GM21723 (cell line): ENCODE measurements at regions not wholly inside any gene's neighbourhood (a gene's known extent, or its start where the extent isn't known, plus 50 kb on each side); places are given as distances from the start of the nearest gene placed in this dataset.

Experiments used
- ATAC-seq: cut with Tn5 transposase; IDR thresholded peaks from one replicate; pipeline ENCODE4 v1.9.1; 2021; ENCODE audit warnings: mild to moderate bottlenecking, moderate library complexity; ENCODE audit not compliant: unreplicated experiment

DNA sequence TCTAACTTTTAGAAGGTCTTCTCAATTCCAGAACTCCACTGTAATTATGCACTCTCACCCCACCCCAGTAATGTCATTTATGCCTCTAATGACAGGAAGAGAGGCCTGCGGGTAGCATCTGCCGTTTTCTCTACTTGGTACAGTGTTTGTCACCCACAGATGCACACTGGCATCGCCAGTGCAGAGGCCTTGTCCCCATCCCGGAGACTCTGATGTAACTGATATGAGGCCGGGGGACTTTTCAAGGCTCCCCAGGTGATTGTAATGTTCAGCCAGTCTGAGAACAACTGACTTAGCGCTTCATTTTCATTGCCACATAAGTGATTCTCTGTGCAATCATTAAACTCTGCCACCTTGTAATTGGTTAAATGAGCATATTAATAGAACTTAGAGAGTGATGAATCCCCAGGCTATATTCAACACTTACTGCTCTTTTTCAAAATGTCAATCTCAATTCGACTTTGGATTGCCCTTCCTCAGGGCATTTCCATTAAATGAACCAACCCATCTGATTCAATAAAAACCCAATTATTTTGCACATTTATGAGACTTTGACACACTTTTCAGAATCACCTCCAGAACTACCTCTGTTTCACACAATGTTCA lies 113.2 kb downstream of the HERPUD2 start:
- ATAC-seq, result no peak

DNA sequence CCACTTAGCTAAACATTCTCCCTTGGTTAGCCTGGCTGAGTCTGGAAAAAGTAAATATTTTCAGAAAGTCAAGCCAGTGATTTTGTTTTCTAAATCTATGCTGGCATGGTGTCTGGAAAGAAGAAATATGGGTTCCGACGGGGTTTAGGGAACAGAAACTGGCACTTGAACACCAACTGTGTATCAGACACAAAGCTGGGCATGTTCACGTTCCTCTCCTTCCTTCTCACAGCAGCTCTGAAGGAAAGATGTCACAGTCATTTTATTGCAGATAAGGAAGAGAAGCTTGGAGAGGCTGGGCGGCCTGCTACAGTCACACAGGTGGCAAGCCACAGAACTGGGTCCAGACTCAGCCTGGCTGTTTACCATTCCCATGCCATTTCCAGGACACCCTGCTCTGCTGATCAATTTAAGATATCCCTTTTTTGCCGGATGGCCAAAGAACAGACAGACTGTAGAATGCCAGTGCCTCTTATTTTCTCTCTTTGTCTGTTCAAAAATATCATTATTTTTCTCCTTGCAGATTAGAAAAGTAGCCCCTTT lies 118.8 kb downstream of the HERPUD2 start:
- no peak for ATAC-seq

DNA sequence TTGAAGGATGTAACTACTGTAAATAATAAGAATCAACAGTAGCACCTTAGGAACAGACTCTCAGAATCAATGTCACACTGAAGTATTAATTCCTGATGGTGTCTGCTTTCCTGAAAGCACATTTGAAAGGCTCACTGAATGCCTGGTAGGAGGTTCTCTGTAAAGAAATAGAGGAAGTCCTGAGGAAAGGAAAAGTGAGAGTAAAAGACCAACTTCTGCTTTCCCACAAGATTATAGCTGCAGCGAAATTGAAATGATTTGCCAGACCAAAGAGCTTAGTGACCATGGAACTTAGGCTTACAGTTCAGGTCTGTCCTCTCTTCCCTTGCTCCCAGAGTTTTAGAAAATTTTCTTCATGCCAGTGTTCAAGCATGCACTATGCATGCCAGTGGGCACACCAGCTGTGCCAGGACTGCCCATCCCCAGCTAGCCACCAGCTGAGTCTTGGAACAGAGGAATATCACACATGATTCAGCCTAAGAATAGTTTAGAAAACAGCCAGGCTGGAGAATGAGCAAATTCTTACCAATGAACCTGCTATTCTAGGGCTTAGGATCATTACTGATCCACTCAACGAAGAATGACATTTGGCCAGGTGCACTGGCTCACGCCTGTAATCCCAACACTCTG lies 123.2 kb downstream of the HERPUD2 start:
- ATAC-seq, result no peak

DNA sequence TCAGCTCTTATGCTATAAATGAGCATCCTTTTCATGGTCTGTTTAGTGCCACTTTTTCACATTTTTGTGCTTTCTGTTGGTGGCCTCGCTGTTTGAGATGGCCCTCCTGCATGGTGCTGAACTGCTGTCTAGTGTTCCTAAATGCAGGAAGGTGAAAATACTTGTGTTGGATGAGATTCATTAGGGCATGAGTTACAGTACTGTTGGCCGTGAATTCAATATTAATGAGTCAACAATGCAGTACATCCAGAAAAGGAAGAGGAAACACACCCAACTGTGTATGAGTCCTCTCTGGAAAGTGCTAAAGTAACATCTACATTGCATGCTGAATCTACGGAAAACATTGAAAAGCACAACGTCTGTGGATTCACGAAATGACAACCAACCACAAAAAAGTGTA lies 124.0 kb downstream of the HERPUD2 start:
- no peak for ATAC-seq

DNA sequence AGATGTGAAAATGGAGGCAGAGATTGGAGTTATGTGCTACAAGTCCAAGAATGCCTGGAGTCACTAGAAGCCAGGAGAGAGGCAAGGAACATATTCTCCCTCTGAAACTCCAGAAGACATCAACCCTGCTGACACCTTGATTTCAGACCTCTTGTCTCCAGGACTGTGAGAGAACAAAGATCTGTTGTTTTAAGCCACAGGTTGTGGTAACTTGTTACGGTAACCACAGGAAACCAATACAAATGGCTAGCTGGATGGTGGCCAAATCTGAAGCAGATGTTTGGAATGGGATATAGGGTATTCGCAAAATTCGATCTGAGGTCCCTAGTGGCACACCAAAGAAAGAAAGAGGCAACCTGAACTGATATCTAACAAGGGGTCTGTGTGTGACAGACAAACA lies 129.0 kb downstream of the HERPUD2 start:
- ATAC-seq, result no peak

DNA sequence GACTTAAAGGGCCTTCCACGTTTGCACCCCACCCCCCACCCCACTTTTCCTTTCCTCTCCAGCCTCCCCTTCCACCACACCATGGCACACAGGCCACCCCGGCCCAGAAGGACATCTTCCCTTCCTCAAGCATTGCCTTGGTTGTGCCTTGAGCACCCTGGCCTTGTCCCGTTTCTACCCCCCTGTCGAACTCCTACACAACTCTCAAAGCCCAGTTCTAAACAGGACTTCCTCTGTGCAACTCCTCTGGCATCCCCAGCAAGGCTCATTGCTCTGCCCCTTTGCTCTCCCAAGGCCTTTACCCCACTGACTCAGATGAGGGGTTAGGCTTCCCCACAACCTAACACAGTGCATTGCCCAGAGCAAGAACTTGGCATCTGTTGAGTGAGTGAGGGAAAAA lies 136.1 kb downstream of the HERPUD2 start:
- ATAC-seq, result no peak

DNA sequence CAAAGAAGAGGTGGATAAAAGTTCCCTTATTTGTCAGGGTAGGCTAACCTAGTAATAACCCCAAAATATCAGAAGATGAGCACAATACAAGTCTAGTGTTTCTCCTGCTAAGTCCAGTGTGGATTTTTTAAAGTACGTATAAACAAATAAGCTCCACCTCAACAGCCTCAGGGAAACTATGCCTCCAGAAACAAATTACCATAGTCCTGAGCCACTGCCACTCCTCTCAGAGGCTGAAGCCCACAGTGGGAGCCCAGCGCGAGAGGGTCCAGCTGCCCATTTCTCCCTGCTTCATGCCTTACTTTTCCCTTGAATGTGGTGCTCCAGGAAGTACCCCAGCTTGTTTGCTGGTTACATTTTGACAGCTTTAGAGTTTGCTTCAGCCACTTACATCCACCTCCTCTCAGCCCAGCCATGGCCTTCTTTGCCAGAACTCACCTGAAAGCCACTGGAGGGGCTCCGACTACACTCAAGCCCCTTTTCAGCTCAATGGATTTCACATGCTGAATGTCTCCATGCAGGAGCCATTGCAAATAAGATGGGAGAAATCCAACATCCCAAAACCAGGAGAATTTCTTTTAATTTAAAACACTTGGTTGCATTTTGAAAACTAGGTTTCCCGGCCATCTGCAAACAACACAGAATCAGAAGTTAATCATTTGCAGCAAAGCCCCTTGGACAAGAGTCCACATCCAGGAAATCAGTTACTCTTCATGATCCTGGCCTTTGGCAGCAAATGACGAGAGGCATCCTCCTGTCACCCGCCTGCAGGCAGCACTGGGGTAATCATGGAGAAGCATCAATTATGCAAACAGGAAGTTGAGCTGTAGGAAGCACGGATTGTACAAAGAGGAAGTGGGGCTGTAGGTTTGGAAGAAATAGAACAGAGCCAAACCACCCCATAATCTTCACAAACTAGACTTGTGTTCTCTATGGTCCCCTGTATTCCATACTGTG lies 138.1 kb downstream of the HERPUD2 start:
- ATAC-seq, result no peak

DNA sequence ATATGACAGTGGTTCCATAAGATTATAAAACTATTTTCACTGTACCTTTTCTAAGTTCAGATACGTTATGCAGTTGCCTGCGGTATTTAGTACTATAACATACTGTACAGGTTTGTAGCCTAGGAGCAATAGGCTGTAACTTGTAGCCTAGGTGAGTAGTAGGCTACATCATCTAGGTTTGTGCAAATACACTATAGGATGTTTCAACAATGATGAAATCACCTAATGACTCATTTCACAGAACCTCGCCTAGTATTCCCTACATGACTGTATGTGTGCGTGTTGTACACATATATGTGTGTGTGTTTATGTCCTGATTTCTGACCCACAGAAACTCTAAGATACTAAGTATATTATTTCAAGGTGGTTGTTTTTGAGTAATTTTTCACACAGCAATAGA lies 139.0 kb downstream of the HERPUD2 start:
- no peak for ATAC-seq

DNA sequence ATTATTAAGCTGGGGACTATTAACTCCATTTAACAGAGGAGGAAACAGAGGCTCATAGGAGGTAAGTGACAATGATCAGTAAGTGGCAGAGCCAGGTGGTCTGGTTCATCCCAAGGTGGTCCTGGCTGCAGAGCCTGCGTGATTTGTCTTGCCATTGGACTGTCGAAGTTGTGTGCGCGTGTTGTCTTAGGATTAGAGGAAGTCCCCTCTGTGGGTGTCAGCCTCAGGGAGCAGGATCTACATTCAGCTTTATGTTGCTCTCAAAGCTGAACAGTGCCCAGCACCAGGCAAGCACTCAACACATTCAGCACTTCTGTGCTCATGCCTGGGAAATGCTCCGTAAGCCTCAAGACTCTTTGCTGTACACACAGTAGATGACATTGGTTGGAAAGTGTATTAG lies 139.5 kb downstream of the HERPUD2 start:
- no peak for ATAC-seq

DNA sequence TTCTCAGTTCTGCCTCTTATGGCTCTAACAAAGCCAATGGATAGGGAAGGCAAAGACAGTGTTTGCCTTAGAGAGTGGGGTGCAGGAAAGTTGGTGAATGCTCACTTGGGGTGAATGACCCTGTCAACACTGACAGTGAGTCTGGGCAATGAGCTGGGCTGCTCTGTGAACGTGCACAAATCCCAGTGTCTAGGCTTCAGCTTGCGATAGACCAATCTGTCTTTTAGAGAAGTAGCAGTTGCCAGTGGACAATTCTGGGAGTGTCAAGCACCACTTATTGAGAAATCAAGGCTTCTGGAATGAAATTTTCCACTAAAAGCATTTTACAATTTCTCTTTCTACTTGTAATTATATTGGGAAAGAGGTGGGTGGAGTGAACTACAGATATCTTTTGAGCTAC lies 141.4 kb downstream of the HERPUD2 start:
- ATAC-seq, result no peak

DNA sequence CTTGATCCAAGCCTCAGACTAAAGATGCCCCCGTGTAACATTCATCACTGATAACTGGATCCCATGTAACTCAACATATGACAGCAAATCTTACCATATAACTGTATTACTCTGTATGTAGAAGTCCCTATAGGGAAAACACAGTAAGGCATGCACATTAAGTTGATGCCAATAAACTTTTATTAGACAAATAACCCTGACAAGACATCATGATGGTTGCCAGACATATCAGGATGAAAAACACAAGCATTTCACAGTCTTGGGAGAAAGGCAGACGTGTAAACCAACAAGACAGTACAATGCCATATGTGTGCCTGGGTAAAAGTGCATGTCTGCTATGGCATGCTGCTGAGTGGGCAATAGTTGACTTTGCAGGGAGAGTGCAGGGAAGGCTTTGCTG lies 142.2 kb downstream of the HERPUD2 start:
- ATAC-seq, result no peak

DNA sequence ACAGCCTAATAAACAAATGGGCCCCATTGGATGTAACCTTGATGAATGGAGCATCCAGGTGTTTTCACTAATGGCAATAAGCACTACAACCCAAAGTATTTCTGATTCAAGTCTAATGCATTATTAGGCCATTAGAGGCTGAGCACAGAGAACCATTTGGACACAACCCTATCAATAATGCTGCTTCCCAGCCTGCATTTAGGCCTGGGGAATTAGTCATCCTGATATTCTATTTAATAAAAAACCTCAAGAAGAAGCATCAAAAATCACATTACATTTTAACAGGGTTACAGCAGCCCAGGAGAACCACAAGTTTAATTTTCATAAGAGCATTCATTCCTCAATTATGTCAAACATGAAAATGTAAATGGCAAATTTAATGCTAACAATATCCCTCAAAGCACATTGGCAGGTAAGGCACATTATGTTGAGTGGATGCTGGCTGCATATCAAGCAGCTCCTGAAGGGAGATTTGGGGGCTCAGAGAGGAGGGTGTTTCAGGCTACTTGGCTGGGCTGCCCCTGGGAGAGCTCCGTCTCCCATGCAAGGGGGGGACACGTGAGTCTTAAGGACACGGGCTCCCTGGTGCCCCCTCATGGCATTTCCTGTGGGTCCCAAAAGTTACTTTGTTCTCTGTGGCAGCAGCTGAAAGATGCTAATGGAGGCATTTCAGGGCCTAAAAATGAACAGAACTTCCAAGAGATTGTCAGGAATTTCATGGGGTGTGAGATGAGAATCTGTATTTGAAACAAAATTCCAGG lies 143.4 kb downstream of the HERPUD2 start:
- ATAC-seq, result no peak

DNA sequence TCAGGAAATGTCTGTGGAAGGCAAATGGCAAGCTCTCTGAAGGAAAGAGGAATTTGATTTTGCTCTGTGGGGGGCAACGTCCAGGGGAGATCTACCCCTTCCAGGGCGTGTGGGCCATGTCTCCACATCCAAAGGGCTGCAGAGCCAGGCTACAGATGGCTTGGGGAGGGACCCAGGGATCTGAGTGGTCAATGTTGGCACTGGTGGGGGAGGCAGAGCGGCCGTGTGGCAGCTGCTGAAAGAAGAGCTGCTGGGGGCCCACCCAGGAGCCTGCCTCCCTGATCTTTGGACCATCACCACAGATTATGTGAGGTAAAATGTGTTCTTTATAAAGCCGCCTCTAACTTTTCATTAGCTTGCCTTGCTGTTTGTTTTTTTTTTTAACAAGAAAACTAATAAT lies 144.1 kb downstream of the HERPUD2 start:
- no peak for ATAC-seq

DNA sequence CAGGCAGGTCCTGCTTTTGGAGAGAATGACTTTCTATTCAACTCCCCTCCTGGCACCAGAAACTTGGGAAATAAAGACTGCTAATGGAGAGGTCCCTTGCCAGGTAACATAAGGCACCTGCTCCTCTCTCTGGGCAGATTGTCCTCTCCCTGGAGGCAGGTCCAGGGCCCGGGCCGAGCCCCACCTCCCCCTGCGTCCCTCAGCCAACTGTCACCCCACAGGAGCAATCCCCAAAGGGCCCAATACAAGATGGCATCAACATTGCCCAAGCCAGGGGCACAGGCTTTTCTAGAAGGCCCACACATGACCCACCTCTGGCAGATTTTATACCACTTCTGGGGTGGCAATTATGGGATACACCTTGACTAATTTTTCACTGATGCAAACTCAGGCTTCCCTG lies 145.2 kb downstream of the HERPUD2 start:
- ATAC-seq, result no peak

DNA sequence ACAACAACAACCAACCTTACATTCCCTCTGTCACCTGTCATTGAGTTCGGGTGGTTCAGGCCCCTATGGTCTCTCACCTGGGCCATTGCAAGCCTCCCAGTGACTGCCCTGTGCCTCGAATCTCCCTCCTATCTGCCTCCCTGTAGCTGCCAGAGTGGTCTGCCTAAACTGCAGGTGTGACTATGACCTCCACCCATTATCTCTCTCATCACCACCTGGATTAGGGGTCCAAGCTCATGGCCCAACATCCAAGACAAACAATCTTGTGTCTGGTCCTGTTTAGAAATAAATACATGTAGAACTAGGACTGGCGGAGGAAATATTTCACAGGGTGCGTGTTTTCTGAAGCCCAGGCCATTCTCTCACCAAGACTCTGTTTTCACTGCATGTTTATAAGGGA lies 146.6 kb downstream of the HERPUD2 start:
- ATAC-seq, result no peak

DNA sequence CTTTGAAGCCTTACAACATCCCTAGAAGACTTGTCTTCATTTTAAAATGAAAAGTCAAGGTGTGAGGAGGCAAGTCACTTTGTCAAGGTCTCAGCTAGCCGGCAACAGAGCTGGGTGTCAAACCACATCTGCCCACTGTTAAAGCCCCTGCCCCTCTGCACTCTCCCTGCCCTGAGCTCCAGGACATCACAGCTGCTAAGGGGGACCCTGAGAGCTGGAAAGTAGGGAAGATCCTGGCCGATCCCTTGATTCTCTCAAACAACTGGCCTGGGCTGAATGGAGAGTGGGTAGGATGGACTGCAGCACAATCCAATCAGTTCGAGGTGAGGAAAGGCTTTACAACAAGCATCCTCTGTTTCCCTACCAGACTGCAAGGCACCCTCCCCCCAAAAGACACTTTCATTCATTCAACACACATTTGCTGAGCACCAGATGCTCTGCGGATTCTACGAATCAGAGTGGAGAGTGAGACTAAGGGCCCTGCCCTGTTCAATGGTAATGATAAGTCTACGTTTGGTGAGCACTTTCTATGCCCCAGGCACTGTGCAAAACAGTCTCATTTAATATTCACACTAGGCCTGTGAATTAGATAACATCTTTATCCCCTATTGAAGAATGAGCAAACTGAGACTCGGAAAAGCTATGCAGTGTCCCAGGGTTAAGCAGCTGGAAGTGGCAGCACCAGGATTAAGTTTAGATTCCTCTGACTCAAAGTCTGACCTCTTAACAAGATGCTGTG lies 148.1 kb downstream of the HERPUD2 start:
- no peak for ATAC-seq

DNA sequence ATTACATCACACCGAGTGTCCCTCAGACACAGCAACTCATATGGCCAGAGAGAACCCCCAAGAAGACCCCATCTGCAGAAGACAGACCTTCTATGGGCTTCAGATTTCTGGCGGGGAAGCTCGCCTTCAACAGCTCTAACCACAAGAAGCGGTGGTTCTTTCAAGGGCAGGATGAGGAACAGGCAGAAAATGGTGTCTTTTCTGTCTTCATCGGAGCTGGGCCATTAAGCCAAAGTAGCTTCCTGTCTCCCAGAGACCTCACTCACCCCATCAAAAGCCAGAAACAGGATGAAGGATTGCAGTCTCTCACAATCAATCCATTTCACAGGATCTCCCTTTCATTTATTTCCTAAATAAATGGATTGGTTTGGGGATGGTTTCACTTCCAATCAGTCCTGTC lies 149.1 kb downstream of the HERPUD2 start:
- ATAC-seq, result no peak

DNA sequence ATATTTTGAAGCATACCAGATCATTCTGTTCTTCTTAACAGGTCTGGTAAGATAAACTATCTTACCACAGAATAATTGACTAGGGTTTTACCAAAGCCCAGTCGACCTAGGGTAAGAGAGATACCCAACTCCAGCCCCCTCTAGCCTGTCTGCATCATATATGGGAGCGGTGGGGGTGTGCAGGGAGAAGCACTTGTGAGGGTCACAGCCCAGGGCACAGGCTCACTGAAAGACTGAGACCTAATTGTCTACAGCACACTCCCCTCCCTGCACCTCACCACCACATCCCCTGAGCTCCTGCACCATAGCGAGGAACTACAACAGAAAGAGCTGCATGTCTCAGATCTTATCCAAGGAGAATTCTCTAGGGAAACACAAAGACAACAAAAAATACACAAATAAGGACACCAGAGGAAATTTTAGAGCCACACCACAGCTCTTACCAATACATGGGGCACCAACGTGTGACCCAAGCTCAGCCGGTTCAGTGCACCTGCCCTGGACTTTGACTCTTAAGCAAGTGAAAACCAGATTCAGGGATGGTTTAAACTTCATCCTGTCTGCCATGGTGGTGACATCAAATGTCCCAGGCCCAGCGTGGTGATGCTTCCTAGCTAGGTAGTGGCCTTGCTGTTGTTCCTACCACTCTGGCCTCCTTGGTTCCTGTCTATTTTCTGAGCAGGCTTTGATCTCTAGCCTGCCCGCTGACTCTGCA lies 150.8 kb downstream of the HERPUD2 start:
- ATAC-seq, result no peak
